ENCODE measurements at regions not wholly inside any gene's neighbourhood (a gene's known extent, or its start where the extent isn't known, plus 50 kb on each side); places are given as distances from the start of the nearest gene placed in this dataset.
"Not testable (repeated sequence)": the region's sequence is repeated elsewhere in the genome, so short reads cannot be mapped to it uniquely, and the experiment has no call there.

DNA sequence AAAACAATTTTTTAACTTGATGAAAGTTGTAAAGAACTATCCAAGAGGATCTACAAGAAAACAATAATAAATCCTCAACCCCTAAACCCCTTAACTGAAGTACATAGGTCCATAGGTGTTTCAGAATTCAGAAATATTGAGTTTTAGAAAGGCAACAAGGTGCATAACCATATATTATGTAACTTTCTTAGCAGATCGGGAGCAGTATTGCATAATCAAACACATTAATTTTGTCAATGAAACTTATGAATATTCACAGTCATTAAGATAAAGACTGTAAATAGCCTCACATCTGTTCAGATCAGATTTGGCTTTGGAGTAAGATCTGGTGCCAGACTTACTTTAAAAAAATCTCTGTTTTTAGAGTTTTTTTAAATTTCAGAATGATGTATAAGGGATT lies 647.1 kb upstream of the FLRT2 start:
- DNase-seq: no peak

DNA sequence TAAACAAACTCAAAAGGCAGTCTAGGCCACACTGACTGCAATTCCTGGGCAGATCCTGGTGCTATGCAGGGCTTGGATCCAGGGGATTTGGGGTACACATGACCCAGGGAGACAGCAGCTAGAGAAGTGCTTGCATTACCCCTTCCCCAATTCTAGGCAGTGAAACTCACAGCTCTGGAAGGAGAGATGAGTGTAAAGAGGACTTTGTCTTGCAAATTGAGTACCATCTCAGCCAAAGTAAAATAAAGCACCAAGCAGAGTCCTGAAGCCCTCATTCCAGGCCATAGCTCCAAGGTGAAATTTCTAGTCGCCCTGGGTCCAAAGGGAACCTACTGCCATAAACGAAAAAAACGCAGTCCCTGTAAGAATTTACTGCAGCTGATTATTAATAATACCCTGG lies 644.9 kb upstream of the FLRT2 start:
- DNase-seq: no peak

DNA sequence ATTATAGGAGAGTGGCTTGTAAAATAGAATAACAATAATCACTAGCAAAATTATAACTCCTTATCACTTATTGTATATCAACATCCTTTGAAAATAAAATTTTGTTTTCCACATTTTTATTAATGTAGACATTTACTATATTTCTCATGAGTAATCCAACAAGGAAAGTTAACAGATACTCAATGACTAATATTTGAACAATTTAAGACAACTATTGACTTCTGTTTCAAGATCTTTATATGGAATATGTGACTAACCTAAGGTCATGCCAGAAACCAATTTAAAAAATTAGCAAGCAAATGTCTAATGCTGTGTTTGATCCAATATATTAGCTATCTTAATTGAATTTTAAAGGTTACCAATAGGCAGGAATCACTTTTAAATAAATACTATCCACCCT lies 638.5 kb upstream of the FLRT2 start:
- DNase-seq: no peak

DNA sequence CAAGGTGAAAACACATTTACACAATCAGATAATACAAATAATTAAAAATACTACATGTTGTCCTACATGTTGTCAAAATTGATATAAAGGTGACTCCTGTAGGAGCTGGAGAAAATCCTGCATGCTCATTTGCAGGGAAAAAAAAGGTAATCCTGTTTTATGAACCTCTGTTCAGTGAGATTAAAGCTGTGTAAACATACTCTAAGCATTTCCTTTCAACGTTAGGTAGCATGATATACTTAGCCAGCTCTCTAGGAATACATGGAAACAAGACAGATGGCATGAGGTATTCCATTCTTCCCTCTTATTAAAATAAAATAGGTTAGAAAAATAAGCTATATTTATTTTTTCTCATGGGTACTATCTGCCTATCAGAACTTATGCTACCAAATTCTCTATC lies 635.7 kb upstream of the FLRT2 start:
- DNase-seq: no peak

DNA sequence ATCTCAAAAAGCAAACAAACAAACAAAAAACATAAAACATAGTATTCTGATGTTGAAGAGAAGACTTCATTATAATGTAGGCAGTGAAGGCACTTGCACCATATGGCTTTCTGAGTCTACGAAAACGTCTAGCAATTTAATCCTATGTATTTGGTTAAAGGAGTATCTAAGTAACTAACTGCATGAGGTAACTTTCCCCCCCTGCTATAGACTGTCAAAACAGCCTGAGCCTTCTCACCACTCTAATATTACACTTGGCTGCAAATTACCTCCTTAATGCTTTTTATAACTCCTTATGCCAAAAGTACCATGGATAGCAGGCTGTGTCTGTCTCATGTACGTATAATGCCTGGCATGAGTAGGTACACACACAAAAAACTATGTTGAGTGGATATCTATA lies 607.6 kb upstream of the FLRT2 start:
- DNase-seq: no peak

DNA sequence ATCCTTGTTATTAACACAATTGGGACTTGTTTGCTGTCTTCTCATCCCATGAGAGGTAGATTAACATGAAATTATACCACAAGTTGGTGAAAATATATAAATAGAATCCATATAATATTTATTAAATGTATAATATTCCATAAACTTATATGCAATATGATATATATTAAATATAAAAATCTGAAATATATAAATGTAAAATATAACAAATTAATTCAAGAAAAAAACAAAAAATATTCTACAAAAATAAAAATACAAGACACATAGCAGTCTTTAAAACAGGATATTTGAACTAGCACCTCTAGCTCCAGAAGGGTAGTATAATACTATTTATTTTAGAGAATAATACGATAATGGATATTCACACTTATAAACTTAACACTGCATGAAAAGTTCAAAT lies 603.3 kb upstream of the FLRT2 start:
- DNase-seq: no peak

DNA sequence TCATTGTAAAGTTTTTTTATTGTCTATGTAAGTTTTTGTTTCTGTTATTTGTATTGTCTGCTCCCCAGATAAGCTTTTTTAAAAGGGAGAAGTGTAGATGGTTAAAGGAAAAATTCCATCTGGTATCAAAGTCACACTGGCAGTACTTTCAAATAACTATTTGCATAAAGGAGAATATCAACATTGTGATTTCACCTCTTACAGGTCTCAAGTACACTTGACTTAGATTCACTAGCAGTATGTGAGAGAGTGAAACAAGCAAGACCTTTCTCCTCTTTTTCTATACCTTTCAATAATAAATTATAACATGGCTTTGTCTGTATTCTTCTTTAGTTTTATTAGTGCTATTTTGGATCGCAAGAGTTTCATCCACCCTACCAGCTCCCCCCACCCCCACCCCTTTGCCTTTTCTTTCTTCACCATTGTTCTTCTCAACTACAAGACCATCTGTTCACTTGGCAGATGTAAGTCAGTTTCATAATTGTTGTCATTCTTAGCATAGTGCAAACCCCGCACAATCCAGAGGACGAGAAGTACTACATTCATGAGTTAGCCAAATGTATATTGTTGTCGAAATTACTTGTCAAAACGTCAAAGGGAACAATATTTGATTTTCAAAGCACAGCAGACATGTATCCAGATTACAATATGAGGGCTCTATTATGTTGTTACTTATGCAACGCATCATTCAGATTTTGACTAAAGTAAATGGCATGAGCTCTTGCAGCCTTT lies 602.7 kb upstream of the FLRT2 start:
- DNase-seq: no peak

DNA sequence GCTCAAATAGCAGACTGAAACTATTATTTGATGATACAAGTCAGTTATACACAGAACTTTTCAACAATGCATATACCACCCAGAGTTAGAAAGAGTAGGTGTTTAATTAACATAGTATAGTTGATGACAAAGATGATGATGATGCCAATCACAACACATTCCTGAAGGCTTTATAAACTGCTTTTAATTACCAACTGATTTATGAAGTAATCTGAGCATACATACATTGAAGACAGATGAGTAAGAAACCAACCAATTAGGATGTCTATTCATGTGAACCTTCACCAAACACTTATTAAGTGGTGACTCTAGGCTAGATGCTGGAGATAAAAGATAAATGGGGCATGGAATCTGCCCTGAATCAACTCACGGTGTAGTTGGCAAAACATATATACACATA lies 600.9 kb upstream of the FLRT2 start:
- no peak for DNase-seq

DNA sequence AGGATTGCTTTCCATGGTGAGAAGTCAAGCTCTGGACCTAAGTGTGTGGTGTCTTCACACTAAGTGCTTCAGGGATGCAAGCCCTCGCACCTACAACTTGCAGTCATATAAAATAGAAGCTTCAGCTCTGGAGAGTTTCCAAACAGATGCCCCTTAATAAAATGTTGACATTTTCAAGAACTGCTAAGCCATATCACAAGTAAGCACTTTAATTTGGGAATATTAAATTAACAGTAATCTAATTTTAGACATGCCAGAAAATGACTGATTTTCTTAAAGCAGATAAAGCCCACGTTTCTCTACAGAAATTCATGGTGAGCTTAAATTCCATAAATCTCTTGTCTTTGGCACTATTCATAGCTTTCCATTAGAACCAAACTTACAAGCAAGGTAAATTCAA lies 600.1 kb upstream of the FLRT2 start:
- DNase-seq: no peak

DNA sequence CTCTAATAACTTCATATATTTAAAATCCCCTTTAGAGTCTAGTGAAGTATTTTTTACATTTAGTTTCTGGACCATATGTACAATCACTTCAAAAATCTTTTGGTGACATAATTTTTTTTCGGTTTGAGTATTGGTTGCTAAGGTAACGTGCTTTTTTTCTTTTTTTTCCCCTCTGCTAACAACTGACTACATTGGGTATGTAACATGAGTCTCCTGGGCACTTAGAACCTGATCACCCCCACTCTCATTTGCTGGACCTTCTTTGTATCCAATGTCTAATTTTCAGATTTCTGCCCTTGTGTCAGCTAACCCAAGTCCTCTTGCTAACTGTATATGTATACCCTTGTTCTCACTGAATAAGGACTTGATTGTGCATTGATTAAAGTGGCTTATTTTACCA lies 592.9 kb upstream of the FLRT2 start:
- DNase-seq: no peak

DNA sequence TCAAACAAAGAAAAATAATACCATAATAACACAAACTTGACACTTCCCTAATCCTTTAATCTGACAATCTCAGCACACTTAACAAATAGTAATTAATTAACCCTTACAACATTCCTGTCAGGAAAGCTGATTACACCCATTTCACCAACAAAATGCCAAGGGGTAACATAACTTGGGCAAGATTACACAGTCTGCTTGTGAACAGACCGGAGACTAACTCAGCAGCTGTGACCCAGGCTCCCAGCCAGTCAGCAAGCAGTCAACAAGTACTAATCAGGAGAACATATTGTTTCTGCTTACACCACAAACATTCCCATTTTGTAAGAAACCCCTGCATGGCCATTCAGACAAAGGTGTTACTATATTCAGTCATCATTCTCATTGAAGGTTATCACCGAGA lies 592.5 kb upstream of the FLRT2 start:
- no peak for DNase-seq

DNA sequence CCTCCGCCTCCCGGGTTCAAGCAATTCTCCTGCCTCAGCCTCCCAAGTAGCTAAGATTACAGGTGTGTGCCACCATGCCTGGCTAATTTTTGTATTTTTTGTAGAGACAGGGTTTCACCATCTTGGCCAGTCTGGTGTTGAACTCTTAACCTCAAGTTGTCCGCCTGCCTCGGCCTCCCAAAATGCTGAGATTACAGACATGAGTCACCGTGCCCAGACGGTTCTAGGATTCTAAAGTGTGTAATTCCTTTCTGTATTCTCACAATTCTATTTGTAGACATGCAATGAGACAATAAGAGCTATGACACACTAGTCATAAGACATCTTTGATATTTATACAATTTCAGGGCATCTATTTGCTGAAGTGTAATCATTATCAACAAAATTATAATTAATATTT lies 585.0 kb upstream of the FLRT2 start:
- DNase-seq: not testable (repeated sequence)

DNA sequence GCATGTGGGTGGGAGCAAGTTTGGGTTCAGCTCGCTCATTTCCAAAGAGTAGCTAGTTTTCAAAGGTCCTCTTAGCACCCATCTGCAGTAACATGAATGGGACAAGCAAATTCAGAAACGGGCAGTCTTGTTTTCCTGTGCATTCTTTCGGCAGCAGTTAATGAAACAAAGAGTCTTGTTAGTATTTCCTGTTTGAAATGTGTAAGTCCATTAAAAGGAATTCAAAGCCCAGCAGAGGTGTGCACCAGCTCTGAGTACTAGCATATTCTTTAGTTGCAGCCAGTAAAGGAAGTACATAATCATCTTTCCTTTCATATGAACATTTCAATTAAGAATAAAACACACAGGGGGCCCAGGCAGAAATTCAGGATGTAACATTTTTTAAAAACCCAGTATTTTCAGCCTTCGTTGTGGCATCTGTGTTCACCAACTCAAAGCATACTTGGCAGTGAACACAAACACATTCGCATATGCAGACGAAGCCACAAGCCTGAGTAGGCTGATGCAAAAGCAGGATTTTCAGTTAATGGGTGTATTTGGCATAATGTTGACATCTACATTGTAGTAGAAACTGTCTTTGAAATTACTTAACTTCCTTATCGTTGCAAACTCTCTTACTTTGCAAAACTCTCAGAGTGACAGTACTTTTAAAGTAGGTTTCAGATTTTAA lies 570.0 kb upstream of the FLRT2 start:
- DNase-seq: no peak

DNA sequence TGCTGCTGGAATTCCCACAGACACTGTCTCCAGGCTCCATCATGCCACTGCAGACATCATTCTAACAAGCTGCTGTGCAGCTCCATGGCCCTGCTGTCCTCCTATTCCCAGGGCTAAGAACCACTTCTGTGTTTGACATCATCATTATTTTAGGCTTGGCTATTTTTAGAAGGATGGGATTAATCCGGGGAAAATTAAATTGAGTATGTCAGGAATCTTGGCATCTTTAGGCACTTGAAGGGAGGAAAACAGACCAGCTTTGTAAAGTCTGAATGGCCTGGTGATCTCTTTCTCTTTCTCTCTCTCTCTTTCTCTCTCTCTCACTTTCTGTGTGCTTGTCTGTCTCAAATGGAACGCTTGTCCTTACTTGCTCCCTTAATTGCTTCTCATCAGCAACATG lies 568.3 kb upstream of the FLRT2 start:
- DNase-seq: no peak

DNA sequence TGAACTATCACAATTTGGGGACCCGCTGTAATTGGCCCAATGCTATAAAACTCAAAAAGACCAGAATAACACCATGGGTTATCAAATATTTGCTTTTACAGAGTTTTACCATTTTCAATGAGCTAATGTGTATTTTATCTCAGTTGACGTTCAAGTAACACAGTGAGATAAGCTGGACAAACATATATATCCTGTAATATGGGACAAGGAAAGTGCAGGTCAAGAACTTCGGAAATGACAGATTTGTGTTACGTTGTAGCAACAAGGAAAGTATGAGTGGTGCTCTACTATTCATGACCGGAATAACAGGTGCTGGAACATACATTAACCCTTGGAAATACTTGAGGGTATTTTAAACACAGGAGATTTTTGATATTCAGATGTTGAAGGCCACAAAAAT lies 566.4 kb upstream of the FLRT2 start:
- DNase-seq: no peak

DNA sequence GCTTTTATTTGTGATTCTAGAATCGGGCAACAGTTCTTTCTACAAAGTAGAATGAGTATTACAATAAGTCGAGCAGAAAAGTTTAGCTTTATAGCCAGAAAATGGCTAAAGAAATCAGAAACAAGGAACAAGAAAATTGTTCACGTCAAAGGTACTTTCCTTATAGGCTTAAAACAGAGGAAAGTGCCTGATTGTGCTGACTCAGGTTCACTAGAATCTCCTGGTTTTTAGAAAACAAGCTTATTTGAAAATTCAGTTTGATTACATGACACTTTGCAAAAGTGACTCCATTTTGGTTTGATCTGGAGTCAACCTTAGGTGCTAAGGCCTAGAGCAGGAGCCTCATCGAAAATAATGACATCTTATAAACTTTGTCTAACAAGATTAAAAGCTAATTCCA lies 564.7 kb upstream of the FLRT2 start:
- no peak for DNase-seq

DNA sequence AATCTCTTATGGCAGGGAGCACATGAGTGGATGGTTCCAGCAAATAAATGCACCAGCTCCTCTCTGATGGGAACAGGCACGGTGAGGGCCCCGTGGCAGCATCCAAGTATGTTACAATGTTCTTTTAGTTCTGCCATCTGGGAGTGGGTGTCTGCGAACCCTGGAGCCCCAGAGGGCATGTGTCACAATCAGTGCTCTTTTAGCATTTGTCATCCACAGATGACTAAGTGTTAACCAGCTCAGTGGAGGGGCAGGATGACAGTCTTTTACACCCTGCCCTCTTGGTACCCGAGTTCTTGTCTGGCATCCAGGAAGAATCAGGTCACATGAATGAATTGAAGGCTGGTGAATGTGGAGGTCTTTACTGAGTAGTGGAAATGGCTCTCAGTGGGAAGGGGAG lies 560.4 kb upstream of the FLRT2 start:
- DNase-seq: no peak

DNA sequence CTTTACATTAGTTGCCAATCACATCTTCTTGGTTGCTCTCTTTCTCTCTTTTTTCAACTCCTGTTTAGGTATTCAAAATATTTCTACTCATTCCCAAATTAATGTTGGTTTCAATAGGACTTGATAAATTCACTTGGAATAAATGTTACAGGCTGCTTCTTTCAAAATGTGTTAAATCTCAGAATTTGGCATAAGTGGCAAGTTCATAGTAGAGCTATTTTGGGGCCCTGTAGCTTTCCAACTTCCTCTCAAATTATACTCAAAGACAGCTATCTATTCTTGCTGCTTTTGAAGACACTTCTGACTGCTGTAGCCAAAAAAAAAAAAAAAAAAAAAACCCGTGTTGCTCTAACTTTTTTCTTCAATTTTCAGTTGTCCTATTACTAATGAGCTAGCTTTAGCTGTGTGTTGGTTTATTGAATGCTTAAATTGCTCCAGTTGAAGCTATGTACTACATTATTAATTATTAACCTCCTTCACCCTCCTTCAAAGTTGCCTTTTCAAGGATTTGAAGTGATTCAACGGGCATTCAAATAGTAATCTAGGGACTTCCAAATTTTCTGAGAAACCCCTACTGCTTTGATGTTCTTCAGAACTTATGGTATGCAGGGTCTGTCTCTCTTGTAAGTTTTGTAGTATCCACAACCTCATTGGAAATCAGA lies 554.6 kb upstream of the FLRT2 start:
- DNase-seq: no peak

DNA sequence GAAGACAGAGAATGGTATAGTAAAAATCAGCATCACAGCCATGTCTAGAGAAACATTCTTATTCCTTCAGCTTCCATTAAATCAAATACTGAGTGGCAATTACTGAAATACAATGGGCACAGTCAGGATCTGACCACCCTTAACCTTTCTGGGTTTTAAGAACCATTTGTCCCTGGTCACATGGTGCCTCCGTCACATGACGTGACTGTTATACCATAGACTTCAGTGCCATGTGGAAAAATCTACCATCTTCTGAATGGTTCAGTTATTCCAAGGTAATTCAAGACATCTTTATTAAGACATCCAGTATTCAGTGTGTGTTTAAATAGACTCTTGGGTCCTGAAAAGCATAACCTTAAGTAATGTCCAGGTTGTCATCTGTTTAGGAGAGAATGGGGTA lies 553.1 kb upstream of the FLRT2 start:
- DNase-seq: no peak

DNA sequence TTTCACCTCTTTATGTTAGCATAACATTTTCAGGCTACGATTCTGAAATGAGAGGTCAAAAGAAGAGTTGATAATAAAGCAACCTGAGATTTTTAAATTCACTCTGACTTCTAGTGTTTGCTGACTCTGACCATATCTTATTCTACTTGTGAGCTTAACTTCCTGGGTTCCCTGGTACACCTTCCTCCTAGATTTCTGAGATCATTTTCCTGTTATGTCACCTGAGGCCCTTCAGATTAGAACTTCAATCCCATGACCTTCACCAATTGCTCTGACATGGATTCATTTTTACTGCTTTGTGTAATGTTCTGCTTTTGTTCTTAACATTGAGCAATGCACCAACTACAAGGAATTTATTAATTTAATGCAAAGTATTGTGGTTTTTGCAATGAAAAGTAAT lies 542.9 kb upstream of the FLRT2 start:
- DNase-seq: no peak

DNA sequence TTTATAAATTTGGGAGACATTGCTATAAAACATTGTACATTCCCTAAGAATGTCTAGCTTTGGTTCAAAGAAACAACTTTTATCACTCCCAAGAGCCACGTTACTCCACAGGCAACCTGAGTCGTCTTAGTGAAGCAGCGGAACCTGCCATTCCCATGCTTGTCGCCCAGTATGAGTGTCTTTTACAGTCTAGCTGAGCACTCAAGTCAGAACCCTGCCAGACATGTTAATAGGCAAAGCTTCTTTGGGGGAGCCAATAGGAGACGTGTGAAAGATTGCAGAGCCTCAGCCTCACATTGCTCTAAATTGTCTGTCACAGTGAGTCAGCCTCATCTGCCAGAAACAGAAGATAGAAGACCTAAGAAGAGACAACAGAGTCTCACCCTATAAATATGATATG lies 541.6 kb upstream of the FLRT2 start:
- no peak for DNase-seq

DNA sequence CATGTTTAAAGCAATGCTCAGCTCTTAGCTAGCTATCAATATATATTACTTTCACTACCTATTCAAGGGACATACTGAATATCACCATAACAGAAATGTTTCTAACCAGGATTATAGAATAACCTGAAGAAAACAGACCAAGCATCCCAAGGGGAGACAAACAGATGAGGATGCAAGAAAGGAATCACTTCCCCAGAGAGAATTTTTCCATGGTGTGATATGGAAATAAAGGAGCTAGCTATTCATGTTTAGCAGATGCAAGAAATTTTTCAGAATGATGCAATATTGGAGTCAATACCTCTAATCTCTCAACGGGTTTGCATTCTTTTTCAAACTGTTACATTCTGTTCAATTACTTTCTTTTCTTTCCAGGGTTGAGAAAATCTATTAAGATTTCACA lies 538.9 kb upstream of the FLRT2 start:
- no peak for DNase-seq

DNA sequence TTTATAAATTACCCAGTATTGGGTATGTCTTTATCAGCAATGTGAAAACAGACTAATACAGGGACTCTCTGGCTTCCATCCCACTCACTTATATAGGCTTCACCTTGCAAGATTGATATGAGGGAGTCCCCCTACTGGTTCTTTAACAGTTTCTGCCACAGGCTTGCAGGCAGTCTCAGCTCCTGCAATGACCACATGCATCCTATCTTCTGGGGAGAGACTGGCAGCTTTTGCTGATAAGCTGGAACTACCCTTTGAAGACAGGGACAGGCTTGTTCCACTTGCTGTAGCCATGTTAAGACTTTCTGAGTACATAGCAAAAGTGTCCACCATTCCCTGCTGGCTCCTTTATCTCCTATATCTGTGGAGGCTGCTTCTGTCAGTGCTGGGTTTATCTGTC lies 531.7 kb upstream of the FLRT2 start:
- DNase-seq: no peak

DNA sequence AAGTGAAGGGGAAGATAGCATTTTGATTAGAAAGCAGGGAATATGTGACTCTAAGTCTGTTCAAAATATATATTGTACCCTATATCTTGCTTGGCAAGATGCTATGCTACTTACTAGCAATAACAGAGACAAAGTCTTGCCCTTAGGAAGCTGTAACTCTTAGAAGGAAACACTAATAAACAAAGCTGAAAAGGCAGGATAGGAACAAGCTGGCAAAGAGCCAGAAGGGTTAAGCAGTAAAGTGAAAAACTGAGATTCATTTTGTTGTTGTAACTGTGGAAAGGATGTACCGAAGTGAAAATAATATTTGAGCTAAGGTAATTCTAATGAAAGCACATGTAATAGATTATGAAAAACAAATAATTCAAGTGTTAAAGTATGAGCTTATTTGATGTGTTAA lies 527.1 kb upstream of the FLRT2 start:
- DNase-seq: no peak

DNA sequence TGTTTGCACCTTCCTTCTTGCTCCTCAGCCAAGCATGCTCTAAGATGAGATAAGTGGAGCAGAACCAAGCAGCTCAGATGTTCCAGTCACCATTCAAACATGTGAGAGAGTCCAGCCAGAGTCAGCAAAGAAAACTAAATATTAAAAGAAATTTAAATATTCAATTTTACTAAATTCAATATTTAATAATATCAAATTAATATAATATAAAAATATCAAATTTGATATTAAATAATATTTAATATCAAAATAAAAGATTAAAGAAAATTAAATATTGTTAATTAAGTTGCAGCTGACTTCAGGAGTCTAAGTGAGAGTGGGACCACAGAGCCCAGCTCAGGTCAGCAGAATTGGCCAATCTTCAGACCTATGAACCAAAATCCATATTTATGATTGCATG lies 526.1 kb upstream of the FLRT2 start:
- DNase-seq: no peak

Data from stimulated activated CD8-positive, alpha-beta memory T cell treated with anti-CD3 and anti-CD28 coated beads, Interleukin-4, amount 100 ng/mL, for 48 hours (primary cell).